NCI-H82 (cell line): ENCODE measurements at regions not wholly inside any gene's neighbourhood (a gene's known extent, or its start where the extent isn't known, plus 50 kb on each side); places are given as distances from the start of the nearest gene placed in this dataset.

Experiments used
- DNase-seq: peaks from one replicate; lab custom pipeline; 2025; lab: John Stamatoyannopoulos, UW

- peak; percentile 86 for DNase-seq
Measured at GRCh38 chr6:20313051-20313450, 88.6 kb upstream of the E2F3 start.

- DNase-seq: no peak
Measured at GRCh38 chr6:20313960-20314530, 87.6 kb upstream of the E2F3 start.

GRCh38 chr6:20314866-20315845 is 86.5 kb upstream of the E2F3 start:
- DNase-seq: no peak

GRCh38 chr6:20317430-20317829 is 84.2 kb upstream of the E2F3 start:
- DNase-seq: no peak

GRCh38 chr6:20318851-20319387 is 82.8 kb upstream of the E2F3 start:
- no peak for DNase-seq

GRCh38 chr6:20319520-20320357 is 81.9 kb upstream of the E2F3 start:
- no peak for DNase-seq

GRCh38 chr6:20325641-20326421 is 75.8 kb upstream of the E2F3 start:
- DNase-seq: no peak

GRCh38 chr6:20326422-20326728 is 75.3 kb upstream of the E2F3 start:
- no peak for DNase-seq

- no peak for DNase-seq
Measured at GRCh38 chr6:20327141-20327540, 74.5 kb upstream of the E2F3 start.

GRCh38 chr6:20328266-20328923 is 73.3 kb upstream of the E2F3 start:
- DNase-seq: no peak

- DNase-seq: no peak
Measured at GRCh38 chr6:20328924-20329300, 72.8 kb upstream of the E2F3 start.

GRCh38 chr6:20331042-20331441 is 70.6 kb upstream of the E2F3 start:
- DNase-seq: no peak

- no peak for DNase-seq
Measured at GRCh38 chr6:20331625-20332024, 70.1 kb upstream of the E2F3 start.

- DNase-seq: peak; percentile 87
Measured at GRCh38 chr6:20332441-20333006, 69.2 kb upstream of the E2F3 start.

- DNase-seq: no peak
Measured at GRCh38 chr6:20333721-20334269, 67.9 kb upstream of the E2F3 start.

GRCh38 chr6:20334334-20334733 is 67.3 kb upstream of the E2F3 start:
- peak; percentile 19 for DNase-seq

GRCh38 chr6:20334962-20335361 is 66.7 kb upstream of the E2F3 start:
- DNase-seq: no peak

GRCh38 chr6:20335872-20336271 is 65.8 kb upstream of the E2F3 start:
- no peak for DNase-seq

- DNase-seq: no peak
Measured at GRCh38 chr6:20338156-20338555, 63.5 kb upstream of the E2F3 start.

- peak; percentile 47 for DNase-seq
Measured at GRCh38 chr6:20340068-20340848, 61.4 kb upstream of the E2F3 start.
